HepG2 (cell line): ENCODE measurements at regions not wholly inside any gene's neighbourhood (a gene's known extent, or its start where the extent isn't known, plus 50 kb on each side); places are given as distances from the start of the nearest gene placed in this dataset.
A peak's percentile ranks its signal among the peaks of the same experiment; 100 is the strongest.

Experiments used
- ATF7 ChIP-seq, 2 experiments: fragments of 450-650 bp in 1 of 2; sonication (generic) in 1 of 2; formaldehyde crosslinking in 1 of 2; IDR thresholded peaks; 2 replicates each; pipeline versions ENCODE4 v1.4.0 to v1.6.1; 2016 to 2020; ENCODE audit warnings: antibody characterized with exemption in 1 of 2, mild to moderate bottlenecking in 1 of 2, missing genetic modification reagents in 1 of 2
- DMTF1 ChIP-seq: sonication (generic); formaldehyde crosslinking; IDR thresholded peaks from 2 replicates; pipeline ENCODE4 v1.4.0; 2020; ENCODE audit warnings: mild to moderate bottlenecking, missing genetic modification reagents
- FLYWCH1 ChIP-seq: sonication (generic); formaldehyde crosslinking; IDR thresholded peaks from 2 replicates; pipeline ENCODE4 v1.8.1; 2023; ENCODE audit warnings: mild to moderate bottlenecking, missing genetic modification reagents
- FOXA3 ChIP-seq: IDR thresholded peaks from 2 replicates; pipeline ENCODE4 v1.6.1; 2016; ENCODE audit warnings: missing genetic modification reagents, missing compliant biosample characterization
- FOXK2 ChIP-seq: fragments of 450-650 bp; IDR thresholded peaks from 2 replicates; pipeline ENCODE4 v1.6.1; 2016
- HHEX ChIP-seq: IDR thresholded peaks from 2 replicates; pipeline ENCODE4 v1.6.1; 2016; ENCODE audit warnings: control low read depth
- HMG20B ChIP-seq: conservative IDR thresholded peaks from 2 replicates; pipeline ENCODE4 v1.6.1; 2016; ENCODE audit warnings: missing genetic modification reagents, missing compliant biosample characterization
- KAT2B ChIP-seq: fragments of 150-350 bp; IDR thresholded peaks from 2 replicates; pipeline ENCODE4 v1.6.1; 2014; ENCODE audit warnings: low read depth, low read length, borderline replicate concordance
- MED8 ChIP-seq: sonication (generic); formaldehyde crosslinking; IDR thresholded peaks from 2 replicates; pipeline ENCODE4 v1.8.1; 2023; ENCODE audit warnings: mild to moderate bottlenecking, missing genetic modification reagents; ENCODE audit not compliant: insufficient replicate concordance
- NRL ChIP-seq: sonication (generic); formaldehyde crosslinking; IDR thresholded peaks from 2 replicates; pipeline ENCODE4 v1.5.0; 2020; ENCODE audit warnings: missing genetic modification reagents, mild to moderate bottlenecking, moderate library complexity, borderline replicate concordance
- PHB2 ChIP-seq: fragments of 450-650 bp; IDR thresholded peaks from 2 replicates; pipeline ENCODE4 v1.6.1; 2018; ENCODE audit not compliant: partially characterized antibody
- PLRG1 ChIP-seq: fragments of 450-650 bp; conservative IDR thresholded peaks from 2 replicates; pipeline ENCODE4 v1.6.1; 2016
- RBM39 ChIP-seq: fragments of 200-400 bp; formaldehyde crosslinking; IDR thresholded peaks from one replicate; pipeline ENCODE4 v1.6.1; 2018; ENCODE audit warnings: antibody characterized with exemption, mild to moderate bottlenecking, low read depth, low read length; ENCODE audit not compliant: poor library complexity, severe bottlenecking
- SIX1 ChIP-seq: sonication (generic); formaldehyde crosslinking; IDR thresholded peaks from 2 replicates; pipeline ENCODE4 v1.4.0; 2020; ENCODE audit warnings: missing genetic modification reagents, borderline replicate concordance
- SUZ12 ChIP-seq: fragments of 150-350 bp; IDR thresholded peaks from 2 replicates; pipeline ENCODE4 v1.6.1; 2014; ENCODE audit warnings: low read depth, low read length
- THAP9 ChIP-seq: sonication (generic); formaldehyde crosslinking; IDR thresholded peaks from 2 replicates; pipeline ENCODE4; 2020; ENCODE audit warnings: missing genetic modification reagents, mild to moderate bottlenecking, borderline replicate concordance
- ZKSCAN1 ChIP-seq: fragments of 150-350 bp; IDR thresholded peaks from 2 replicates; pipeline ENCODE4 v1.6.1; 2014; ENCODE audit warnings: low read length
- ZMYM4 ChIP-seq: sonication (generic); formaldehyde crosslinking; IDR thresholded peaks from 2 replicates; pipeline ENCODE4 v1.8.1; 2023; ENCODE audit warnings: mild to moderate bottlenecking, missing genetic modification reagents
- ZNF180 ChIP-seq: sonication (generic); formaldehyde crosslinking; IDR thresholded peaks from 2 replicates; pipeline ENCODE4 v1.4.0; 2020; ENCODE audit warnings: low read depth, missing genetic modification reagents, borderline replicate concordance
- ZNF225 ChIP-seq: sonication (generic); formaldehyde crosslinking; IDR thresholded peaks from 2 replicates; pipeline ENCODE4 v1.4.0; 2020; ENCODE audit warnings: mild to moderate bottlenecking, missing genetic modification reagents
- ZNF292 ChIP-seq: sonication (generic); formaldehyde crosslinking; IDR thresholded peaks from 2 replicates; pipeline ENCODE4 v1.8.1; 2022; ENCODE audit warnings: mild to moderate bottlenecking, low read depth, missing genetic modification reagents, borderline replicate concordance
- ZNF335 ChIP-seq: sonication (generic); formaldehyde crosslinking; IDR thresholded peaks from 2 replicates; pipeline ENCODE4 v1.4.0; 2020; ENCODE audit warnings: missing genetic modification reagents
- ZNF678 ChIP-seq: sonication (generic); formaldehyde crosslinking; IDR thresholded peaks from 2 replicates; pipeline ENCODE4 v1.4.0; 2020; ENCODE audit warnings: mild to moderate bottlenecking, missing genetic modification reagents
- ZNF83 ChIP-seq: sonication (generic); formaldehyde crosslinking; IDR thresholded peaks from 2 replicates; pipeline ENCODE4 v1.4.0; 2020; ENCODE audit warnings: missing genetic modification reagents, mild to moderate bottlenecking, borderline replicate concordance
- TF ChIP-seq, protein P1 (sequence below): sonication (generic); formaldehyde crosslinking; conservative IDR thresholded peaks from 2 replicates; pipeline ENCODE4 v1.8.1; 2023; ENCODE audit warnings: missing genetic modification reagents
- TF ChIP-seq, protein P2 (sequence below): sonication (generic); formaldehyde crosslinking; IDR thresholded peaks from 2 replicates; pipeline ENCODE4 v1.4.0; 2020; ENCODE audit warnings: missing genetic modification reagents

DNA sequence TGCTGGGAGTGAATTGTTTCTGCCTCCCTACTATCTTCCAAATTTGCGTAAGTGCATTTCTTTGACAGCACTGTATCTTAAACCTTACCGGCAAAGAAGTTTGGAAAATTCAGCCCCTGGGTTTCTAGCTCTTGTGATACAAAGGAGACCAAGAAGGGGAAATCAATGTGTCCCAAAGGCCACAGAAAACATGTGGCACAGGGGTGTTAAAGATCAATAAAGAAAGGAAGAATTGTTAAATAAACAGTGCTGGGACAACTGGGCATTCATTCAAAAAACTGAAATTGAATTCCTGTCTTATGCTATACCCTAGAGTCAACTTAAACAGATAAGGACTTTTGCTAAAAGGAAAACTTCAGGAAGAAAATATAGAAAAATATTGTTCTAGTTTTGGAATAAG, 328.1 kb downstream of the MAN2A1 start (continued):
- TF ChIP-seq THAP9 (CRISPR knock-in tag): no peak
- no peak for TF ChIP-seq DMTF1 (CRISPR knock-in tag)
- TF ChIP-seq HMG20B (CRISPR knock-in tag): no peak
- no peak for TF ChIP-seq ZNF678 (CRISPR knock-in tag)
- peak; percentile 89 for TF ChIP-seq FOXA3 (CRISPR knock-in tag)
- TF ChIP-seq KAT2B: peak; percentile 89
- TF ChIP-seq ZMYM4 (CRISPR knock-in tag): peak; percentile 56; the same call in 1 of the 2 replicates
- TF ChIP-seq HHEX (CRISPR knock-in tag): no peak
- no peak for TF ChIP-seq RBM39
- no peak for TF ChIP-seq ZNF180 (CRISPR knock-in tag)
- TF ChIP-seq ZKSCAN1: no peak
- TF ChIP-seq, protein P1, sequence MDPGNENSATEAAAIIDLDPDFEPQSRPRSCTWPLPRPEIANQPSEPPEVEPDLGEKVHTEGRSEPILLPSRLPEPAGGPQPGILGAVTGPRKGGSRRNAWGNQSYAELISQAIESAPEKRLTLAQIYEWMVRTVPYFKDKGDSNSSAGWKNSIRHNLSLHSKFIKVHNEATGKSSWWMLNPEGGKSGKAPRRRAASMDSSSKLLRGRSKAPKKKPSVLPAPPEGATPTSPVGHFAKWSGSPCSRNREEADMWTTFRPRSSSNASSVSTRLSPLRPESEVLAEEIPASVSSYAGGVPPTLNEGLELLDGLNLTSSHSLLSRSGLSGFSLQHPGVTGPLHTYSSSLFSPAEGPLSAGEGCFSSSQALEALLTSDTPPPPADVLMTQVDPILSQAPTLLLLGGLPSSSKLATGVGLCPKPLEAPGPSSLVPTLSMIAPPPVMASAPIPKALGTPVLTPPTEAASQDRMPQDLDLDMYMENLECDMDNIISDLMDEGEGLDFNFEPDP (CRISPR knock-in tag): no peak
- no peak for TF ChIP-seq SUZ12
- no peak for TF ChIP-seq MED8
- TF ChIP-seq PLRG1: no peak
- no peak for TF ChIP-seq ZNF335 (CRISPR knock-in tag)
- TF ChIP-seq ZNF292 (CRISPR knock-in tag): no peak
- TF ChIP-seq SIX1 (CRISPR knock-in tag): no peak
- no peak for TF ChIP-seq FOXK2
- no peak for TF ChIP-seq ZNF83
- no peak for TF ChIP-seq FLYWCH1 (CRISPR knock-in tag)
- TF ChIP-seq NRL (CRISPR knock-in tag): no peak
- TF ChIP-seq, protein P2, sequence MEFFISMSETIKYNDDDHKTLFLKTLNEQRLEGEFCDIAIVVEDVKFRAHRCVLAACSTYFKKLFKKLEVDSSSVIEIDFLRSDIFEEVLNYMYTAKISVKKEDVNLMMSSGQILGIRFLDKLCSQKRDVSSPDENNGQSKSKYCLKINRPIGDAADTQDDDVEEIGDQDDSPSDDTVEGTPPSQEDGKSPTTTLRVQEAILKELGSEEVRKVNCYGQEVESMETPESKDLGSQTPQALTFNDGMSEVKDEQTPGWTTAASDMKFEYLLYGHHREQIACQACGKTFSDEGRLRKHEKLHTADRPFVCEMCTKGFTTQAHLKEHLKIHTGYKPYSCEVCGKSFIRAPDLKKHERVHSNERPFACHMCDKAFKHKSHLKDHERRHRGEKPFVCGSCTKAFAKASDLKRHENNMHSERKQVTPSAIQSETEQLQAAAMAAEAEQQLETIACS (CRISPR knock-in tag): no peak
- TF ChIP-seq PHB2: no peak
- no peak for TF ChIP-seq ZNF225
- TF ChIP-seq ATF7 (IDR thresholded peaks at IDR 0.05): no peak
- no peak for TF ChIP-seq ATF7 (CRISPR knock-in tag; IDR thresholded peaks at IDR 0.05)
